HepG2 (cell line): ENCODE measurements at regions not wholly inside any gene's neighbourhood (a gene's known extent, or its start where the extent isn't known, plus 50 kb on each side); places are given as distances from the start of the nearest gene placed in this dataset.

Experiments used
- HBP1 ChIP-seq: IDR thresholded peaks from 2 replicates; pipeline ENCODE4 v1.6.1; 2016; ENCODE audit warnings: low read depth, control low read depth
- RFX5 ChIP-seq: IDR thresholded peaks from 2 replicates; pipeline ENCODE4 v1.6.1; 2011; ENCODE audit warnings: low read depth, low read length, improper control_type of control experiment
- SKIL ChIP-seq: sonication (generic); formaldehyde crosslinking; IDR thresholded peaks from 2 replicates; pipeline ENCODE4 v1.8.0; 2022; ENCODE audit warnings: missing genetic modification reagents, mild to moderate bottlenecking, moderate library complexity, borderline replicate concordance
- YEATS4 ChIP-seq: sonication (generic); formaldehyde crosslinking; IDR thresholded peaks from 2 replicates; pipeline ENCODE4 v1.4.0; 2020; ENCODE audit warnings: missing genetic modification reagents, borderline replicate concordance
- ZBTB7A ChIP-seq: sonication (generic); formaldehyde crosslinking; IDR thresholded peaks from 2 replicates; pipeline ENCODE4 v1.8.0; 2022; ENCODE audit warnings: mild to moderate bottlenecking, missing genetic modification reagents
- ZSCAN5A ChIP-seq: sonication (generic); formaldehyde crosslinking; IDR thresholded peaks from 2 replicates; pipeline ENCODE4 v1.8.0; 2022; ENCODE audit warnings: mild to moderate bottlenecking, missing genetic modification reagents, borderline replicate concordance

GRCh38 chr18:61612517-61612916 is 279.3 kb downstream of the CDH20 start:
- TF ChIP-seq RFX5 (no peak), SKIL (CRISPR knock-in tag) (no peak), ZBTB7A (CRISPR knock-in tag) (no peak), HBP1 (CRISPR knock-in tag) (no peak), ZSCAN5A (CRISPR knock-in tag) (no peak), YEATS4 (no peak)
